CD4-positive, alpha-beta T cell (primary cell): ENCODE measurements at regions not wholly inside any gene's neighbourhood (a gene's known extent, or its start where the extent isn't known, plus 50 kb on each side); places are given as distances from the start of the nearest gene placed in this dataset.

Experiments
- ATAC-seq: fragments of 200-7000 bp; cut with Tn5 transposase; one replicate; pipeline ENCODE4 v1.10.0; 2022; ENCODE audit warnings: mild to moderate bottlenecking; ENCODE audit not compliant: poor library complexity
- CTCF ChIA-PET: fragments of 350-600 bp; sonication (Branson Sonifier 250); formaldehyde crosslinking; loops from one replicate; lab custom pipeline; 2021; ENCODE audit warnings: antibody characterized with exemption, inconsistent platforms; lab: Charles Lee
- POLR2A ChIA-PET: fragments of 350-600 bp; sonication (Branson Sonifier 250); formaldehyde crosslinking; loops from one replicate; lab custom pipeline; 2021; ENCODE audit warnings: antibody characterized with exemption, inconsistent platforms; lab: Charles Lee
- DNase-seq, 14 experiments: peaks; one replicate each; pipeline ENCODE4 v3.0.0-alpha.2; 2013 to 2020; ENCODE audit warnings: mixed read lengths in 2 of 14
- H3K27ac ChIP-seq, 2 donors: one replicate each; pipeline versions ENCODE4 v1.5.1 to v1.7.0; 2013; ENCODE audit warnings: low read length in 2 of 2, low read depth in 1 of 2, mild to moderate bottlenecking in 1 of 2
- H3K27me3 ChIP-seq, 2 experiments: 1 replicate in 1 of 2; 2 replicates in 1 of 2; pipeline versions ENCODE4 v1.6.1 to v1.7.0; 2013; ENCODE audit warnings: low read length in 2 of 2, control low read depth in 1 of 2, mild to moderate bottlenecking in 1 of 2, moderate library complexity in 1 of 2; ENCODE audit not compliant: insufficient read depth in 2 of 2, control insufficient read depth in 1 of 2
- H3K36me3 ChIP-seq: one replicate; pipeline ENCODE4 v1.6.1; 2013; ENCODE audit warnings: low read length, control low read depth; ENCODE audit not compliant: insufficient read depth
- H3K4me1 ChIP-seq: one replicate; pipeline ENCODE4 v1.6.1; 2013; ENCODE audit warnings: low read length, control low read depth; ENCODE audit not compliant: insufficient read depth
- H3K4me3 ChIP-seq: one replicate; pipeline ENCODE4 v1.5.1; 2013; ENCODE audit warnings: mild to moderate bottlenecking, low read length, moderate library complexity
- H3K9me3 ChIP-seq, 2 experiments: 1 replicate in 1 of 2; 2 replicates in 1 of 2; pipeline versions ENCODE4 v1.6.1 to v1.7.0; 2013; ENCODE audit warnings: low read length in 2 of 2, mild to moderate bottlenecking in 2 of 2, control low read depth in 1 of 2, moderate library complexity in 1 of 2; ENCODE audit not compliant: control insufficient read depth in 1 of 2, insufficient read depth in 1 of 2
- H3K27ac Mint-ChIP-seq: one replicate; pipeline ENCODE4 v1.8.0; 2020; ENCODE audit warnings: mixed read lengths
- H3K27me3 Mint-ChIP-seq: one replicate; pipeline ENCODE4 v1.8.0; 2021; ENCODE audit warnings: mixed read lengths
- H3K36me3 Mint-ChIP-seq: one replicate; pipeline ENCODE4 v1.8.0; 2021; ENCODE audit warnings: low read depth, mixed read lengths
- H3K4me1 Mint-ChIP-seq: one replicate; pipeline ENCODE4 v1.8.0; 2021; ENCODE audit warnings: low read depth, mixed read lengths
- H3K4me3 Mint-ChIP-seq: one replicate; pipeline ENCODE4 v1.8.0; 2020; ENCODE audit warnings: mild to moderate bottlenecking, mixed read lengths
- H3K9me3 Mint-ChIP-seq: one replicate; pipeline ENCODE4 v1.8.0; 2020; ENCODE audit warnings: mixed read lengths
- intact Hi-C, 2 experiments: fragments of 100-400 bp; cut with DNase I in 1 of 2; cut with micrococcal nuclease in 1 of 2; formaldehyde crosslinking; loops; one replicate each; pipeline versions ENCODE4 v1.15.1 to v1.9.0; 2023 to 2025; cut with DNase I, micrococcal nuclease
- TF ChIP-seq, protein P1 (sequence below): fragments of 200-600 bp; IDR thresholded peaks from one replicate; pipeline ENCODE4 v1.8.0; 2022; ENCODE audit warnings: antibody characterized with exemption, mild to moderate bottlenecking

DNA sequence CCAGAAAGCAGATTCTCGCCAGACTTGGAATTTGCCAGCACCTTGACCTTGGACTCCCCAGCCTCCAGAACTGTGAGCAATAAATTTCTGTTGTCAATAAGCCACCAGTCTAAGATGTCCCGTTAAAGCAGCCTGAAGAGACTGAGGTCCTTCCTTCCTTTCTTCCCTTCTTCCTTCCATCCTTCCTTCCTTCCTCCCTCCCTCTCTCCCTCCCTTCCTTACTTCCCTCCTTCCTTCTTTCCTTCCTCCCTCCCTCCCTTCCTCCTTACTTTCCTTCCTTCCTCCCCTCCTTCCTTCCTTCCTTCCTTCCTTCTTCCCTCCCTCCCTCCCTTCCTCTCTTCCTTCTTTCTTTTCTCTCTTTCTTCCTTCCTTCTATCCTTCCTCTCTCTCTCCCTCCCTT is 66.4 kb downstream of the NPTX2 start:
- H3K9me3 Mint-ChIP-seq, result peaks cover 12% of the 10 kb centered on the region
- intact Hi-C loops, result no loop called here
- ATAC-seq (no peak), DNase-seq (no peak)
- POLR2A ChIA-PET, result no interaction called here
- Histone ChIP-seq H3K4me1 (no peaks in the 10 kb centered on the region), H3K4me3 (no peak overlapping the region), H3K27ac (no peak overlapping the region), H3K9me3 (peaks cover 0 to 9% of the 10 kb centered on the region in 2 experiments), H3K36me3 (no peaks in the 10 kb centered on the region), H3K27me3 (peaks cover 2 to 6% of the 10 kb centered on the region in 2 experiments)
- CTCF ChIA-PET, result no interaction called here
- TF ChIP-seq, protein P1, sequence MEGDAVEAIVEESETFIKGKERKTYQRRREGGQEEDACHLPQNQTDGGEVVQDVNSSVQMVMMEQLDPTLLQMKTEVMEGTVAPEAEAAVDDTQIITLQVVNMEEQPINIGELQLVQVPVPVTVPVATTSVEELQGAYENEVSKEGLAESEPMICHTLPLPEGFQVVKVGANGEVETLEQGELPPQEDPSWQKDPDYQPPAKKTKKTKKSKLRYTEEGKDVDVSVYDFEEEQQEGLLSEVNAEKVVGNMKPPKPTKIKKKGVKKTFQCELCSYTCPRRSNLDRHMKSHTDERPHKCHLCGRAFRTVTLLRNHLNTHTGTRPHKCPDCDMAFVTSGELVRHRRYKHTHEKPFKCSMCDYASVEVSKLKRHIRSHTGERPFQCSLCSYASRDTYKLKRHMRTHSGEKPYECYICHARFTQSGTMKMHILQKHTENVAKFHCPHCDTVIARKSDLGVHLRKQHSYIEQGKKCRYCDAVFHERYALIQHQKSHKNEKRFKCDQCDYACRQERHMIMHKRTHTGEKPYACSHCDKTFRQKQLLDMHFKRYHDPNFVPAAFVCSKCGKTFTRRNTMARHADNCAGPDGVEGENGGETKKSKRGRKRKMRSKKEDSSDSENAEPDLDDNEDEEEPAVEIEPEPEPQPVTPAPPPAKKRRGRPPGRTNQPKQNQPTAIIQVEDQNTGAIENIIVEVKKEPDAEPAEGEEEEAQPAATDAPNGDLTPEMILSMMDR, result no peak
- H3K4me1 Mint-ChIP-seq, result no peaks in the 10 kb centered on the region
- no peaks in the 10 kb centered on the region for H3K36me3 Mint-ChIP-seq
- no peak overlapping the region for H3K4me3 Mint-ChIP-seq
- no peak overlapping the region for H3K27ac Mint-ChIP-seq
- H3K27me3 Mint-ChIP-seq, result peaks cover 20% of the 10 kb centered on the region

GRCh38 chr7:98685541-98685940 is 68.5 kb downstream of the NPTX2 start:
- Histone ChIP-seq H3K9me3 (peaks cover 0 to 16% of the 10 kb centered on the region in 2 experiments), H3K27me3 (peaks cover 2 to 6% of the 10 kb centered on the region in 2 experiments), H3K4me3 (no peak overlapping the region), H3K4me1 (no peaks in the 10 kb centered on the region), H3K27ac (no peak overlapping the region), H3K36me3 (no peaks in the 10 kb centered on the region)
- Mint-ChIP-seq H3K27me3 (peaks cover 17% of the 10 kb centered on the region), H3K9me3 (peaks cover 18% of the 10 kb centered on the region), H3K36me3 (no peaks in the 10 kb centered on the region), H3K27ac (no peak overlapping the region), H3K4me1 (no peaks in the 10 kb centered on the region), H3K4me3 (no peak overlapping the region)
- POLR2A ChIA-PET, result no interaction called here
- intact Hi-C loops, result no loop called here
- ATAC-seq (no peak), DNase-seq (no peak)
- CTCF ChIA-PET, result no interaction called here
- TF ChIP-seq, protein P1, result no peak

- peaks cover 0 to 19% of the 10 kb centered on the region in 2 experiments for H3K9me3 ChIP-seq
- no peak overlapping the region for H3K27ac ChIP-seq
- no peak for ATAC-seq
- Mint-ChIP-seq H3K36me3 (no peaks in the 10 kb centered on the region), H3K4me3 (no peak overlapping the region), H3K4me1 (no peaks in the 10 kb centered on the region), H3K27ac (no peak overlapping the region), H3K9me3 (peaks cover 18% of the 10 kb centered on the region), H3K27me3 (peaks cover 14% of the 10 kb centered on the region)
- no peaks in the 10 kb centered on the region for H3K4me1 ChIP-seq
- CTCF ChIA-PET, result no interaction called here
- no peak for DNase-seq
- TF ChIP-seq, protein P1, result no peak
- H3K36me3 ChIP-seq, result no peaks in the 10 kb centered on the region
- H3K27me3 ChIP-seq, result peaks cover 2 to 5% of the 10 kb centered on the region in 2 experiments
- H3K4me3 ChIP-seq, result no peak overlapping the region
- intact Hi-C loops, result no loop called here
- POLR2A ChIA-PET, result no interaction called here
Observed at GRCh38 chr7:98686466-98687080, 69.5 kb downstream of the NPTX2 start.
